Lung (tissue), 11 donors: ENCODE measurements at regions not wholly inside any gene's neighbourhood (a gene's known extent, or its start where the extent isn't known, plus 50 kb on each side); places are given as distances from the start of the nearest gene placed in this dataset.

ENCODE experiments used
- ATAC-seq: fragments of 200-7000 bp; cut with Tn5 transposase; one replicate; pipeline ENCODE4 v1.9.1; 2020; ENCODE audit warnings: moderate number of reproducible peaks; ENCODE audit not compliant: insufficient read depth, low FRiP score
- DNase-seq, 3 donors: peaks; one replicate each; pipeline ENCODE4 v3.0.0-alpha.2; 2013 to 2017
- H3K27ac ChIP-seq, 2 donors: one replicate each; pipeline ENCODE4 v1.5.1; 2013; ENCODE audit warnings: mild to moderate bottlenecking in 2 of 2, moderate library complexity in 2 of 2, control low read depth in 1 of 2, inconsistent platforms in 1 of 2, low read depth in 1 of 2, low read length in 1 of 2
- H3K27me3 ChIP-seq, 3 donors: one replicate each; pipeline ENCODE4 v1.5.1; 2013; ENCODE audit warnings: low read length in 2 of 3; ENCODE audit not compliant: control insufficient read depth in 3 of 3, insufficient read depth in 3 of 3
- H3K36me3 ChIP-seq, 4 donors: one replicate each; pipeline ENCODE4 v1.5.1; 2013; ENCODE audit warnings: low read length in 4 of 4, mild to moderate bottlenecking in 1 of 4, moderate library complexity in 1 of 4; ENCODE audit not compliant: control insufficient read depth in 4 of 4, insufficient read depth in 4 of 4
- H3K4me1 ChIP-seq, 5 donors: one replicate each; pipeline ENCODE4 v1.5.1; 2013; ENCODE audit warnings: low read length in 5 of 5, mild to moderate bottlenecking in 2 of 5, moderate library complexity in 1 of 5; ENCODE audit not compliant: control insufficient read depth in 5 of 5, insufficient read depth in 5 of 5
- H3K4me3 ChIP-seq: one replicate; pipeline ENCODE4 v1.5.1; 2013; ENCODE audit warnings: mild to moderate bottlenecking, control low read depth, moderate library complexity
- H3K9ac ChIP-seq, 2 donors: one replicate each; pipeline ENCODE4 v1.5.1; 2013; ENCODE audit warnings: low read length in 2 of 2, control low read depth in 1 of 2; ENCODE audit not compliant: insufficient read depth in 1 of 2
- H3K9me3 ChIP-seq, 4 donors: one replicate each; pipeline ENCODE4 v1.5.1; 2013; ENCODE audit warnings: low read length in 3 of 4, mild to moderate bottlenecking in 1 of 4, moderate library complexity in 1 of 4; ENCODE audit not compliant: control insufficient read depth in 4 of 4, insufficient read depth in 3 of 4
- WGBS, 2 donors: extraction: QIAGEN DNeasy Blood & Tissue Kit; methylation state at CpG; one replicate each; pipeline ENCODE4 v1.1.7; 2013; 5-methylcytosine and 5-hydroxymethylcytosine counted together
- TF ChIP-seq, protein P1 (sequence below): IDR thresholded peaks from 2 replicates; pipeline ENCODE4 v1.5.1; 2012; ENCODE audit warnings: mild to moderate bottlenecking; ENCODE audit errors: control extremely low read depth, extremely low read depth
- donor health status: control.
- donor health status: control.
- donor health status: Bipolar disorder and iron deficiency.
- donor health status: healthy.
- donor health status: DM: yes; HTN: yes; CAD: no.

DNA sequence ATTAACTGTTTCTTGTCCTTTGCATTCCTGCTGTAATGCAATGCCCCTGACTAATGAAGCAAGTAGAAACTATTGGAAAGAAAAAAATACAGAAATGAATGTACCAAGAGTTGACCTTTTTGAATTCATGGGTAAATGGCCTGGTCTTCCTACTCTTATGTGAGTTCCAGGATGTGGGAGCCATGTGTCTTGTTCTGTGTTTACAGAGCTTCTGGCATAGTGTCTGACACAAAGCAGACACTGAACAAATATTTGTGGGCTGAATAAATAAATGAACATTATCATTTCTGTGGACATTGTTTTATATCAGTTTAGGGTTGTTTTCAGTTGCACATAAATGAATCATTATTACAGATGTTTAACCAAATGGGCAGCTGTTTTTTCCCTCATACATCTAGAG lies 155.5 kb downstream of the CD8B2 start:
- no peaks in the 10 kb centered on the region for H3K27me3 ChIP-seq
- ATAC-seq (no peak), DNase-seq (peak in 2 of 3 donors; percentile 3 to 25)
- no peaks in the 10 kb centered on the region for H3K36me3 ChIP-seq
- peaks cover 0 to 10% (median 0%) of the 10 kb centered on the region in 5 donors for H3K4me1 ChIP-seq
- H3K9ac ChIP-seq: no peak overlapping the region
- H3K9me3 ChIP-seq: no peaks in the 10 kb centered on the region
- no peak overlapping the region for H3K4me3 ChIP-seq
- TF ChIP-seq, protein P1, sequence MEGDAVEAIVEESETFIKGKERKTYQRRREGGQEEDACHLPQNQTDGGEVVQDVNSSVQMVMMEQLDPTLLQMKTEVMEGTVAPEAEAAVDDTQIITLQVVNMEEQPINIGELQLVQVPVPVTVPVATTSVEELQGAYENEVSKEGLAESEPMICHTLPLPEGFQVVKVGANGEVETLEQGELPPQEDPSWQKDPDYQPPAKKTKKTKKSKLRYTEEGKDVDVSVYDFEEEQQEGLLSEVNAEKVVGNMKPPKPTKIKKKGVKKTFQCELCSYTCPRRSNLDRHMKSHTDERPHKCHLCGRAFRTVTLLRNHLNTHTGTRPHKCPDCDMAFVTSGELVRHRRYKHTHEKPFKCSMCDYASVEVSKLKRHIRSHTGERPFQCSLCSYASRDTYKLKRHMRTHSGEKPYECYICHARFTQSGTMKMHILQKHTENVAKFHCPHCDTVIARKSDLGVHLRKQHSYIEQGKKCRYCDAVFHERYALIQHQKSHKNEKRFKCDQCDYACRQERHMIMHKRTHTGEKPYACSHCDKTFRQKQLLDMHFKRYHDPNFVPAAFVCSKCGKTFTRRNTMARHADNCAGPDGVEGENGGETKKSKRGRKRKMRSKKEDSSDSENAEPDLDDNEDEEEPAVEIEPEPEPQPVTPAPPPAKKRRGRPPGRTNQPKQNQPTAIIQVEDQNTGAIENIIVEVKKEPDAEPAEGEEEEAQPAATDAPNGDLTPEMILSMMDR: no peak
- no peak overlapping the region for H3K27ac ChIP-seq

DNA sequence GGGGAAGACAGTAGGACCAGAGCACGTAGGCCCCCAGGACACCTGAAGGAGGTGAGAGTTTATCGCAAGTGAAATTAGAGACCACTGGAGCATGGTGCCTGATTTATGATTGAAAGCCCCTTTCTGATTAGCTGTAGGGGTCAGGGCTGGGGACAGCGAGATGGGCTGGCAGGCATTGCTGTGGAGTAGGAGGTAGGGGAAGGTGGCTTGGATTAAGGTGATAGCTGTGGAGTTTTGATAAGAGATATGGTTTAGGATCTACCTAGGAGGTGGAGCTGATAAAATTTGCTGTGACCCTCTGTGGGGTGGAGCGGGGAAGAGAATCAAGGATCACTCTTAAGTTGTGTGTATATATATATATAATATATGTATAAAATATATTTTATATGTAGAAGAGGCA lies 157.5 kb downstream of the CD8B2 start:
- Histone ChIP-seq H3K27me3 (no peaks in the 10 kb centered on the region), H3K27ac (no peak overlapping the region), H3K4me3 (no peak overlapping the region), H3K4me1 (peaks cover 0 to 10% (median 0%) of the 10 kb centered on the region in 5 donors), H3K36me3 (no peaks in the 10 kb centered on the region), H3K9ac (no peak overlapping the region), H3K9me3 (no peaks in the 10 kb centered on the region)
- no peak for ATAC-seq
- DNase-seq: no peak
- WGBS, 2 donors: 94 to 96% methylated on average over 4 of the region's 4 CpGs
- TF ChIP-seq, protein P1: no peak

DNA sequence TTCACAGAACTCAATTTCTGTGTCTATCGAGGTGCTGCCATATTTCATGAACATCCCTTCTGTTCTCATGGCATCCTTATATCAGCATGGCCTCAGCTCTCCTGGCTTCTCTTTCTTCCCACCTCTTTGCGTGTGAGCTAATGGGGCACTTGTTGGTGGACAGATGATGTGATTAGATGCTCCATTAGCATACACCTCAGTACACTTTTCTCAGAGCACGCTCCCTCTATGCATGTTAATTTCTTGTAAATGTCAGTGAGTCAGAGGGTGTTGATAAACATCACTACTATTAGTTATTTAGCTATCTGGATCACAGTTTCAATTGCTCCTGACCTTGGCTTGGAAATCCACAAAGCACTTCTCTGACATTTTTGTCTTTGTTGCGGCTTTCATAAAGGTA lies 159.4 kb downstream of the CD8B2 start:
- no peak for ATAC-seq
- DNase-seq: no peak
- 93 to 95% methylated on average over 4 of the region's 4 CpGs for WGBS, 2 donors
- H3K27ac ChIP-seq: no peak overlapping the region
- H3K9me3 ChIP-seq: no peaks in the 10 kb centered on the region
- TF ChIP-seq, protein P1: no peak
- no peaks in the 10 kb centered on the region for H3K36me3 ChIP-seq
- H3K27me3 ChIP-seq: no peaks in the 10 kb centered on the region
- H3K4me3 ChIP-seq: no peak overlapping the region
- H3K4me1 ChIP-seq: peaks cover 0 to 10% (median 0%) of the 10 kb centered on the region in 5 donors
- no peak overlapping the region for H3K9ac ChIP-seq

DNA sequence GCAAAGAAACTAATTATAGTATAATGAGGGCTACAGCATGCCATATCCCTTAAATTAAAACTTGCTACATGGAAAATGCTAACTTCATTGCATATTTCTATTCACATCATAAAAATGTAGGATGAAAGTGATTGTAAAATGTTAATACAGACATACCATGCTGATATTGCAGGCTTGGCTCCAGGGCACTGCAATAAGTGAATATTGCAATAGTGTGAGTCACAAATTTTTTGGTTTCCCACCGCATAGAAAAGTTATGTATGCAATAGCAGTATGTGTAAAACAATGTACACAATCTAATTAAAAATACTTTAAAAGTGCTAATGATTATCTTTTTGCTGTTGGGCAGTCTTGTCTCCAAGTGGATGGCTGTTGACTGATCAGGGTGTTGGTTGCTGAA lies 162.1 kb downstream of the CD8B2 start:
- H3K27ac ChIP-seq: no peak overlapping the region
- WGBS, 2 donors: 92 to 95% methylated on average over 1 of the region's 1 CpG
- DNase-seq: no peak
- no peak overlapping the region for H3K4me3 ChIP-seq
- H3K27me3 ChIP-seq: no peaks in the 10 kb centered on the region
- no peak overlapping the region for H3K9ac ChIP-seq
- peaks cover 0 to 1% (median 0%) of the 10 kb centered on the region in 5 donors for H3K4me1 ChIP-seq
- no peaks in the 10 kb centered on the region for H3K9me3 ChIP-seq
- no peaks in the 10 kb centered on the region for H3K36me3 ChIP-seq
- TF ChIP-seq, protein P1: no peak
- ATAC-seq: no peak
